GM18867 (cell line): ENCODE measurements at regions not wholly inside any gene's neighbourhood (a gene's known extent, or its start where the extent isn't known, plus 50 kb on each side); places are given as distances from the start of the nearest gene placed in this dataset.
"Not testable (repeated sequence)": the region's sequence is repeated elsewhere in the genome, so short reads cannot be mapped to it uniquely, and the experiment has no call there.

ENCODE experiments used
- ATAC-seq: cut with Tn5 transposase; IDR thresholded peaks from one replicate; pipeline ENCODE4 v1.9.1; 2021; ENCODE audit warnings: mild to moderate bottlenecking, moderate library complexity; ENCODE audit not compliant: unreplicated experiment

GRCh38 chr3:168671091-168671490 is 575.4 kb upstream of the GOLIM4 start:
- no peak for ATAC-seq

- ATAC-seq, result not testable (repeated sequence)
These were observed 565.3 kb upstream of the GOLIM4 start for GRCh38 chr3:168660879-168661657.

DNA sequence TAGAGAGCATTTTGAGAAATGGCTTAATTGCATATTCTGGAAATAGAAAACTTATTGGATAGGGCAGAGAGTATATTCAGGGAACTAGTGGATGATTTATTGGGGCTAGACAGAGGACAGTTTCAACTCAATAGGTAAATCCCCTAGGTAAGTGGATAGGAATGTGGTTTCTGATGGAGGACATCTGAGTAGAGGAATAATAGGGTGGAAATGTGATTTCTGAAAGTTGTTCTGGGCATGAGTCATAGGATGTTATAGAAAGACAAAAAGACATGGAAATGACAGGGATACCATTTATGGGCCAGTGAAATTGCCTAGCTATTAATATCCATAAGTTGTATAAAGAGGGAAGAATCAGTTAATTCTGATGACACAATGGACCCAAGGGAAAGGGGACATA is 563.3 kb upstream of the GOLIM4 start:
- no peak for ATAC-seq

- no peak for ATAC-seq
These were observed 559.9 kb upstream of the GOLIM4 start for GRCh38 chr3:168655611-168656010.

DNA sequence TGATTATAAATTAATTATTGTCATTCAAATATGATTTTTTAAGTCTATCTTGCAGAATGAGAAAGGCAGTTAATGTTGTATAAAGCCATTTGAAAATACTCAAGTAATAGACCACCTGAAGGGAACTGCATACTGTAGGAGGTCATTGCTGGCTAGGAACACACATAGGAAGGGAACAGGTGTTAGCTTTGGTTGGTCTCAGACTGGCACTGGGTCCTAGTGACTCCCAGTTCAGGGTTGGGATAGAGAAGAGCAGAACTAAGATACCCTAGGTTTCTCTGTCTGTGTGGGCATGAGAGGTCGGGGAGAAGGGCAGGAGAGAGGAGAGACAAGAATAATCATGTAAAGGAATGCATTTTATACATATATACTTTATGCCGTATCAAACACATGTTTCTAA is 559.0 kb upstream of the GOLIM4 start:
- no peak for ATAC-seq

DNA sequence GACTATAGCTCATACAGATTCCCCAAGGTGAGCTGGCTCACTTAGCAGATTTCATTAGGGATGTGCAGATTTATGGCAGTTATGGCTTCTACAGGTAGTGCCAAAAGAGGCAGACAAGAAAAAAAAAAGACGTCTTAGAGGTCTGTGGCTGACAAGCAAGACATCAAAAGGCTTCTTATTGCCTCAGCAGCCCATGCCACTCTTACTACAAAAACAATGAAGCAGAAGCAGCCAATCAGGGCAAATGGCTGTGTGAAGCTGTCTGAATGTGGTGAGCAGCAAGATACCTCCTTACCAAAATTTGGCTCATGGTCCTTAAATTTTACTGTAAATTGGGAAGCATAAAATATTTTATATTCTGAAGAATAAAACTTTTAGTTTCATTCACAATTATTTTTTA is 557.5 kb upstream of the GOLIM4 start:
- ATAC-seq, result no peak

DNA sequence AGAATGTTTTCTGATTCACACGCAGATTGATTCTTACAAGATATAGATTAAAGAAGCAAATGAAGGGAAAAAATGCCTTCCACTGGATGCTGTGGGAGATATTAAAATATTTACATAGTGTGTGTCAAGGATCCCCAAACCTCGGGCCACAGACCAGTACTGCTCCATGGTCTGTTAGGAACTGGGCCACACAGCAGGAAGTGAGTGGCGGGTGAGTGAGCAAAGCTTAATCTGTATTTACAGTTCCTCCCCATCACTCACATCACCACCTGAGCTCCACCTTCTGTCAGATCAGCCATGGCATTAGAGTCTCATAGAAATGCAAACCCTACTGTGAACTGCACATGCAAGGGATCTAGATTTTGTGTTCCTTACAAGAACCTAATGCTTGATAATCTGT is 552.6 kb upstream of the GOLIM4 start:
- ATAC-seq, result no peak

GRCh38 chr3:168647582-168647981 is 551.9 kb upstream of the GOLIM4 start:
- ATAC-seq, result no peak

DNA sequence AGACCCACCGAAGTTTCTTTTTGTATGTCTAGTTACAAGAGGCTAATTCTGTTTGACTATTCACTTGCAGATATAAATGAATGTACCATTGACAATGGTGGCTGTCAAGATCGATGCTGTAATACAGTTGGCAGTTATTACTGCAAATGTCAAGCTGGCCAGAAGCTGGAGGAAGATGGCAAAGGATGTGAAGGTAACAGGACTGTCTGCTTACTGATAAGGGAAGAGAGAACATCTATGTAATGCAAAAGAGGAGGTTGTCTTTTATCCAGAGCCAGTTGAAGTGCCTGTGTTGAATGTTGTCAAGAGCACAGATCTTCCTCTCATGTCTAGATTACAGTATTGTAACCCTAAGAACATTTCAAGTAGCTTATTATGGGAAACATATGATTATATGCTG is 549.5 kb upstream of the GOLIM4 start:
- no peak for ATAC-seq

- no peak for ATAC-seq
These were observed 532.8 kb upstream of the GOLIM4 start for GRCh38 chr3:168628549-168628948.

GRCh38 chr3:168625477-168625876 is 529.8 kb upstream of the GOLIM4 start:
- ATAC-seq, result no peak

- ATAC-seq, result no peak
These were observed 529.2 kb upstream of the GOLIM4 start for GRCh38 chr3:168624892-168625448.

- no peak for ATAC-seq
These were observed 528.5 kb upstream of the GOLIM4 start for GRCh38 chr3:168624195-168624594.

- no peak for ATAC-seq
These were observed 527.1 kb upstream of the GOLIM4 start for GRCh38 chr3:168622795-168623194.

DNA sequence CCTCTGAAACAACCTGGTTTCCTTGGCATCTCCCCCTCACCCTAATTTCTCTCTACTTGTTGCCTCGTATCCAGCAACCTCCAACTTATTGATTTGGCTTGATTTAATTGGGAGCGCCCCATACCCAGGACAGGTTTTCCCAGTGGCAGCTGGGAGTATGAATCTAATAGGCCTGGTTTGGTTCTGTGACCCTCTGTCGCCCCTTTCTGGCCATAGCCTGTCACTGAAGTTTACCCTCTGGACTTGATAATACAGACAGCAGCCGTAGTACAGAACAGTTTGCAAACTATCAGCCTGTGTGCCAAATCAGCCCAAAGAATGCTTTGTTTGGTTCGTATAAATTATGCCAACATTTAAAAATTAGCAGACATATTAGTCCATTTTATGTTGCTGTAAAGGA is 525.1 kb upstream of the GOLIM4 start:
- ATAC-seq, result peak; percentile 75

GRCh38 chr3:168618827-168619470 is 523.2 kb upstream of the GOLIM4 start:
- no peak for ATAC-seq

GRCh38 chr3:168617658-168618057 is 521.9 kb upstream of the GOLIM4 start:
- no peak for ATAC-seq

GRCh38 chr3:168616915-168617314 is 521.2 kb upstream of the GOLIM4 start:
- no peak for ATAC-seq

GRCh38 chr3:168615493-168616020 is 519.8 kb upstream of the GOLIM4 start:
- peak; percentile 46 for ATAC-seq

- ATAC-seq, result no peak
These were observed 517.4 kb upstream of the GOLIM4 start for GRCh38 chr3:168613151-168613550.

GRCh38 chr3:168612671-168613070 is 516.9 kb upstream of the GOLIM4 start:
- no peak for ATAC-seq

DNA sequence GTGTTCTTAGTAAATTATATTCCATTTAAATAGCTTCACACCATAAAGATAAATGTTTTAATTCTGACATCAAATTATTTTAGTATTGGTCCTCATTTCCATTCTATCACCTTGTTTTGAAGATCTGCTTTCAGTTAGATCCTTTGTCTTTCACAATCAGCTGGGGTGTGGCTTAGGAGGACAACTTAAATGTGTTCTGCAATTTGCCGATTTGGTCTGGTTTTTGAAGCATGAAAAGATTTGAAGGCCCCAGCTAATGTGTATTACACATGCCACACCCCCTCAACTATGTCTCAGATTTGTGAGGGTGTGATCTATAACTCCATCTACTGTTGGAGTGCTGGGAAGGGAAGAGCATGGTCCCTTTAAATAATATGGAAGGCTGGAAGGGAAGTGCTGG is 516.1 kb upstream of the GOLIM4 start:
- no peak for ATAC-seq
